H54 (cell line): ENCODE measurements at regions not wholly inside any gene's neighbourhood (a gene's known extent, or its start where the extent isn't known, plus 50 kb on each side); places are given as distances from the start of the nearest gene placed in this dataset.

Source experiments
- DNase-seq: peaks from one replicate; pipeline ENCODE4 v3.0.0; 2011; ENCODE audit warnings: low spot score, mixed read lengths; ENCODE audit not compliant: insufficient read length
- FAIRE-seq: peaks from 3 replicates; lab custom pipeline; 2011; peaks lifted over from hg19 to GRCh38; lab: Jason Lieb, UNC
- POLR2A ChIP-seq: IDR thresholded peaks from 2 replicates; pipeline ENCODE4 v1.6.1; 2011; ENCODE audit warnings: low read depth, mild to moderate bottlenecking, low read length

GRCh38 chr3:16816048-16816780, 68.5 kb upstream of the PLCL2 start:
- no peak for FAIRE-seq
- no peak for TF ChIP-seq POLR2A
- DNase-seq, result no peak

- FAIRE-seq (no peak), DNase-seq (no peak)
- no peak for TF ChIP-seq POLR2A
Observed at GRCh38 chr3:16817197-16817596, 67.6 kb upstream of the PLCL2 start.

- DNase-seq, result no peak
- TF ChIP-seq POLR2A, result no peak
- FAIRE-seq, result no peak
Observed at GRCh38 chr3:16818194-16818593, 66.6 kb upstream of the PLCL2 start.

DNA sequence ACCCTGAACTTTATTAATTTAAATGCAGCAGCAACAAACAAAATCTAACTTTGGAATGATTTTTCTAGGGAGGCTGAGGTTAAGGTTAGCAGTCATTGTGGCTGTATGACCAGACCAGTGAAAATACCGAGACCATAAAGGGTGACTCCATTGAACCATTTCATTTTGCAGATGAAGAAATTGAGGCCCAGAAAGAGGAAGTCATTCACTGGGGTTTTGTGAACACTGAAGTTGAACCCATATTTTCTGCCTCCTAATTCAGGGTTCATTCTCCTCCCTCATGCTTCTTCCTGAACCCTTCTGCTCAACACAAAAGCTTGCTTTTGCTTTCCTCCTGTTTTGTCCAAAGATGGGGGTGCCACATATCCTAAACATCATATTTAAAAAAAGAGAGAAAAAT, 65.8 kb upstream of the PLCL2 start:
- DNase-seq, result no peak
- no peak for FAIRE-seq
- TF ChIP-seq POLR2A, result no peak

DNA sequence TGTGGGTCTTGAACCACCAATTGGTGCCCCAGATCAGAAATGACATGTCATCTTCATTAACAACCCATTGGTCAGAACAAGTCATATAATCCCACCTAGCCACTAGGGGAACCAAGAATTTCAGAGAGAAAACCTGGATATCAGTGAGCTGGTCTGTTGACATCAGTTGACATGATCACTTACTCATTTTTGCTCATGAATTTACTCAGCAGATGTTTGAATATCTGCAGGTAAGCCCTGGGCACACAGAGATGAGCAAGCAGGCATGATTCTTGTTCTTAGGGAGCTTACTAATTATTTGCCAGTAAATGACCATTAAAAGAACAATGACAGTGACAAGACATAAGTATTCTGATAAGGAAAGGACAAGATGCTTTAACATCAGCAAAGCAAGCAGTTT, 64.3 kb upstream of the PLCL2 start:
- no peak for DNase-seq
- TF ChIP-seq POLR2A, result no peak
- no peak for FAIRE-seq

DNA sequence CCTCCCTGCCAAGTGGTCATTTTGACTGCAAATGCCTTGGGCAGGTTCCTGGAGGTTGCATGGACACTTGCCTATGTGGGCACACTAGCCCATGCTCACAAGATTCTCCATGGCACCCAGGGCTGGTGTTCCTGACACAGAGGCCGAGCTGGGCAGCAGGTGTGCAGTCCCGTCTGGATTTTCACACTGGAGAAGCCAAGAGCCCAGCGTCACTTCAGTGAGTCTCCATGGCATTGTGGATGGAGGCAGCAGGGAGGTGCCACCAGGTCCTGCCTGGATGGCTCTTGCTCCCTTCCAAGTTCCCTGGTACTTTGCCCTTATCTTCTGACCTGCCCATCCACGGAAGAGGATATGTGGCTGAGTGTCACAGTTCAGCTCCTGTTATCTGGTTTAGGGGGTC, 63.7 kb upstream of the PLCL2 start:
- TF ChIP-seq POLR2A, result no peak
- DNase-seq, result no peak
- no peak for FAIRE-seq

GRCh38 chr3:16824081-16824696, 60.6 kb upstream of the PLCL2 start:
- FAIRE-seq, result no peak
- TF ChIP-seq POLR2A, result no peak
- DNase-seq, result no peak

DNA sequence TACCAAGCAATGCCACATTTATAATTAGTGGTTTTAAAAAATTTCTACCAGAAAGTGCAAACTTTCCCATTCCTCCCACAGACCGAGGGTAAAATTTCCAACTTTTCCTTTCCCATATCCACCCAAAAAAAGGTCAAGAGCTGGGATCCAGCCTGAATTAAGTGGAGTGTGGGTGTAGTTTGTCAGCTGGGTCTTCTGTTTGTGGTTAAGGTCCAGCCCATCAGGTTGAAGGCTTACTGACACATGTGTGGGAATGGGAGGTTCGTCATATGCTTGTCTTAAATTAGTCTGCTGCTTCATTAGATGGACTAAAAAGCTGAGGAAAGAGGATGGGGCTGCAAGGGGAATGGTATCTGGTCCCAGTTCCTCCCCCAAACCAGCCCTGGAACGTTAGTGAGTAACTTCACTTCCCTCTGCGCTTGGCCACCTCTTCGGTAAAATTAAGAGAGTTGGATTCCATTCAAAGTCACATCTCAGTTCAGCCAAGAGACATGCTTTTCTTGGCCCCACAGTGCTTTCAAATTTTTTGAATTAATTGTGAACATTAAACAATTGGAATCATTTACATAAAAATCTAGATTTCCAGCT, 59.0 kb upstream of the PLCL2 start:
- no peak for FAIRE-seq
- TF ChIP-seq POLR2A, result no peak

DNA sequence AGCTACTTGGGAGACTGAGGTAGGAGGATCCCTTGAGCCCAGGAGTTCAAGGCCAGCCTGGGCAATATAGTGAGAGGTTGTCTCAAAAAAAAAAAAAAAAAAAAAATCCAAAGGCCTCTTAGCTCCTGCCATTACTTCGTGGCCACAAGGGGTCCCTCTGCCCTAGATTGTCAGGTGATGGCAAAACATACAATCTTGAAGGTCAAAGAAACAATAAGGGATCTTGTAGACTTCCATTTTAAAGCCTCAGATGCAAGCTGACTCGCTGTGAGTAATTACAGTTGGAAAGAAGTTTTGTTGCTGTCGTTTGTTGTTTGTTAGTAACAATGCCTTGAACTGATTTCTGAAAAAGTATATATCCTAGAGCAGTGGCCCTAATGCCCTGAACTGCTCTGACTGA, 55.9 kb upstream of the PLCL2 start:
- DNase-seq, result peak; percentile 19
- peak; percentile 94 for FAIRE-seq
- no peak for TF ChIP-seq POLR2A

More for the DNA sequence above, 59.0 kb upstream of the PLCL2 start:
- no peak for DNase-seq

- FAIRE-seq, result no peak
- TF ChIP-seq POLR2A, result no peak
- DNase-seq, result no peak
Observed at GRCh38 chr3:16831846-16832245, 52.9 kb upstream of the PLCL2 start.

DNA sequence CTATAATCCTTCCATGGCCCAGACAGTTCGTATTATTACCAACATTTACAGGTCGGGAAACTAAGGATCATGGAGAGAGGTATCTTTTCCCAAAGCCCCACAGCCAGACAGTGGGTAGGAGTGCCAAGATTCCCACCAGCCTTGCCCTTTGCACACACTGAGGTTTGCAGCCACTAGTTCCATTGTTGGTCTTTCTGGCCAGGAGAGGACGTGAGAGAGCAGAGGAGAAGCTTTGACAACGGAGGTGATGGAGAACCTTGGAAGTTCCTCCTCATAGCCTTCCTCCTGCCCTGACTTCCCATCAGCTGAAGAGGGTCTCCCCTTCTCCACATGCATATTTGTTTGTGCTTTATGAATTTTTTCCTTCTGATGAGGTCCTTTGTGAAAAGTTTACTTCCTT, 50.5 kb upstream of the PLCL2 start:
- FAIRE-seq, result no peak
- no peak for TF ChIP-seq POLR2A

DNA sequence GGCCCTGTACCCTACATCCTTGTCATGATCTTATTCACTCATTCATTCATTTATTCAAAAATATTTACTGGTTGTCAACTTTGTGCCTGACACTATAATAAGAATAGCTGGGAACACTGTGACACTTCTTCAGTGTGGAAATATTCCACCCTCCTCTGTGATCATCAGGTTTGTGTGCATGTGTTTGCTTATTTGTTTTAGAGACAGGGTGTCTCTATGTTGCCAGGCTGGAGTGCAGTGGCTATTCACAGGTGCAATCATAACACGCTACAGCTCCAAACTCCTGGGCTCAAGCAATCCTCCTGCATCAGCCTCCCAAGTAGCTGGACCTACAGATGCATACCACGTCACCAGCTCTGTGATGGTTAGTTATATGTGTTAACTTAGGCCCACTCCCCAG, 50.0 kb upstream of the PLCL2 start:
- FAIRE-seq (no peak), DNase-seq (no peak)
- no peak for TF ChIP-seq POLR2A

More for the DNA sequence above, 50.5 kb upstream of the PLCL2 start:
- DNase-seq, result no peak
